22Rv1 (cell line): ENCODE measurements at regions not wholly inside any gene's neighbourhood (a gene's known extent, or its start where the extent isn't known, plus 50 kb on each side); places are given as distances from the start of the nearest gene placed in this dataset.

Source experiments
- CTCF ChIP-seq: fragments of 450-650 bp; IDR thresholded peaks from 2 replicates; pipeline ENCODE4 v1.5.1; 2017; ENCODE audit warnings: mild to moderate bottlenecking
- ZFX ChIP-seq: fragments of 450-650 bp; IDR thresholded peaks from 2 replicates; pipeline ENCODE4 v1.6.1; 2017; ENCODE audit warnings: antibody characterized with exemption, borderline replicate concordance

- TF ChIP-seq CTCF (no peak), ZFX (no peak)
Measured at GRCh38 chr13:54884682-54885081, 1856.1 kb downstream of the OLFM4 start.
